Ovary (tissue), 7 donors: ENCODE measurements at regions not wholly inside any gene's neighbourhood (a gene's known extent, or its start where the extent isn't known, plus 50 kb on each side); places are given as distances from the start of the nearest gene placed in this dataset.

Experiments used
- DNase-seq, 5 donors: peaks; one replicate each; pipeline ENCODE4 v3.0.0-alpha.2; 2019 to 2020
- H3K27ac ChIP-seq, 2 donors: fragments of 200-600 bp; one replicate each; pipeline versions ENCODE4 v1.5.1 to v1.8.0; 2019 to 2022
- H3K27me3 ChIP-seq: fragments of 200-600 bp; one replicate; pipeline ENCODE4 v1.8.0; 2022
- H3K36me3 ChIP-seq: fragments of 200-600 bp; sonication (generic); one replicate; pipeline ENCODE4 v1.5.1; 2019
- H3K4me1 ChIP-seq: one replicate; pipeline ENCODE4 v1.8.1; 2013; ENCODE audit warnings: mild to moderate bottlenecking, moderate library complexity; ENCODE audit not compliant: insufficient read depth
- H3K4me3 ChIP-seq: fragments of 200-600 bp; sonication (generic); one replicate; pipeline ENCODE4 v1.5.1; 2017
- H3K9me3 ChIP-seq, 2 donors: fragments of 200-600 bp in 1 of 2; sonication (generic) in 1 of 2; one replicate each; pipeline versions ENCODE4 v1.5.1 to v1.8.1; 2013 to 2019; ENCODE audit warnings: mild to moderate bottlenecking in 1 of 2, moderate library complexity in 1 of 2
- CTCF ChIP-seq, 3 donors: fragments of 450-650 bp in 2 of 3; fragments of 200-600 bp in 1 of 3; IDR thresholded peaks; one replicate each; pipeline versions ENCODE4 v1.5.1 to v1.8.0; 2016 to 2022; ENCODE audit warnings: antibody characterized with exemption in 3 of 3, mild to moderate bottlenecking in 1 of 3
- EP300 ChIP-seq: sonication (generic); formaldehyde crosslinking; IDR thresholded peaks from one replicate; pipeline ENCODE4 v1.6.1; 2017; ENCODE audit warnings: antibody characterized with exemption
- POLR2A ChIP-seq: fragments of 450-650 bp; IDR thresholded peaks from one replicate; pipeline ENCODE4 v1.6.1; 2017; ENCODE audit warnings: antibody characterized with exemption, mild to moderate bottlenecking, moderate library complexity
- WGBS, 3 donors: extraction: QIAGEN DNeasy Blood & Tissue Kit in 1 of 3; methylation state at CpG; one replicate each; pipeline versions ENCODE4 v1.1.5 to v1.1.7; 2013 to 2017; 5-methylcytosine and 5-hydroxymethylcytosine counted together
- intact Hi-C, 4 donors: fragments of 100-400 bp; cut with DNase I; formaldehyde crosslinking; loops; one replicate each; pipeline versions ENCODE4 v1.11.0 to v1.15.1; 2022 to 2023
- donor health status: DM: no; HTN: no; CAD: no; lungs with moderate emphysema.
- donor health status: DM: no; HTN: no; CAD: no.
- donor health status: Bipolar disorder and iron deficiency.
- donor health status: DM: no; HTN: no; CAD: no.
- donor health status: DM: yes; HTN: yes; CAD: no.

GRCh38 chr14:62071039-62071438, 308.8 kb downstream of the SNAPC1 start:
- no peak overlapping the region for H3K4me3 ChIP-seq
- 34 to 55% (median 43%) methylated on average over 2 of the region's 2 CpGs for WGBS, 3 donors

GRCh38 chr14:62076368-62076767, 314.1 kb downstream of the SNAPC1 start:
- no peak for TF ChIP-seq CTCF (IDR thresholded peaks at IDR 0.05)
- no peak for TF ChIP-seq POLR2A
- TF ChIP-seq EP300: no peak
- no peaks in the 10 kb centered on the region for H3K27me3 ChIP-seq
- no peak overlapping the region for H3K4me3 ChIP-seq
- WGBS, 3 donors: 85 to 90% (median 86%) methylated on average over 4 of the region's 4 CpGs
- intact Hi-C loops: no loop called here
- no peaks in the 10 kb centered on the region for H3K36me3 ChIP-seq
- no peaks in the 10 kb centered on the region for H3K9me3 ChIP-seq
- no peak for DNase-seq
- no peaks in the 10 kb centered on the region for H3K4me1 ChIP-seq
- H3K27ac ChIP-seq: no peak overlapping the region

More at GRCh38 chr14:62071039-62071438, 308.8 kb downstream of the SNAPC1 start:
- Histone ChIP-seq H3K36me3 (no peaks in the 10 kb centered on the region), H3K9me3 (no peaks in the 10 kb centered on the region), H3K27me3 (no peaks in the 10 kb centered on the region), H3K4me1 (no peaks in the 10 kb centered on the region), H3K27ac (no peak overlapping the region)
- intact Hi-C loops: no loop called here
- no peak for TF ChIP-seq POLR2A
- no peak for TF ChIP-seq EP300
- no peak for TF ChIP-seq CTCF (IDR thresholded peaks at IDR 0.05)
- DNase-seq: no peak

GRCh38 chr14:62076825-62077605, 314.8 kb downstream of the SNAPC1 start:
- Histone ChIP-seq H3K36me3 (no peaks in the 10 kb centered on the region), H3K4me1 (no peaks in the 10 kb centered on the region), H3K4me3 (no peak overlapping the region), H3K27me3 (no peaks in the 10 kb centered on the region), H3K9me3 (no peaks in the 10 kb centered on the region), H3K27ac (no peak overlapping the region)
- 65 to 67% (median 66%) methylated on average over 6 of the region's 6 CpGs for WGBS, 3 donors
- intact Hi-C loops: no loop called here
- no peak for DNase-seq
- TF ChIP-seq POLR2A (no peak), CTCF (IDR thresholded peaks at IDR 0.05) (no peak), EP300 (no peak)

GRCh38 chr14:62077676-62078261, 315.5 kb downstream of the SNAPC1 start:
- no peak overlapping the region for H3K27ac ChIP-seq
- H3K4me3 ChIP-seq: no peak overlapping the region
- H3K27me3 ChIP-seq: no peaks in the 10 kb centered on the region
- no peaks in the 10 kb centered on the region for H3K4me1 ChIP-seq
- H3K9me3 ChIP-seq: no peaks in the 10 kb centered on the region
- no peak for DNase-seq
- TF ChIP-seq EP300: no peak
- no peak for TF ChIP-seq POLR2A
- no peak for TF ChIP-seq CTCF (IDR thresholded peaks at IDR 0.05)
- WGBS, 3 donors: 80 to 85% (median 84%) methylated on average over 4 of the region's 4 CpGs
- H3K36me3 ChIP-seq: no peaks in the 10 kb centered on the region
- intact Hi-C loops: no loop called here
